ENCODE measurements at regions not wholly inside any gene's neighbourhood (a gene's known extent, or its start where the extent isn't known, plus 50 kb on each side); places are given as distances from the start of the nearest gene placed in this dataset.

GRCh38 chr3:107897471-107898061 lies 193.3 kb downstream of the CD47 start:
- no peak for DNase-seq (ENCODE audit: low read depth in 2 of 2)

GRCh38 chr3:107894998-107895397 lies 195.8 kb downstream of the CD47 start:
- no peak for DNase-seq (ENCODE audit: low read depth in 2 of 2)

- DNase-seq (ENCODE audit: low read depth in 2 of 2): no peak
Measured at GRCh38 chr3:107892955-107893624, 197.7 kb downstream of the CD47 start.

- DNase-seq (ENCODE audit: low read depth in 2 of 2): no peak
Measured at GRCh38 chr3:107884719-107885460, 205.9 kb downstream of the CD47 start.

GRCh38 chr3:107884028-107884427 lies 206.8 kb downstream of the CD47 start:
- DNase-seq (ENCODE audit: low read depth in 2 of 2): no peak

- no peak for DNase-seq (ENCODE audit: low read depth in 2 of 2)
Measured at GRCh38 chr3:107882881-107883280, 207.9 kb downstream of the CD47 start.

- no peak for DNase-seq (ENCODE audit: low read depth in 2 of 2)
Measured at GRCh38 chr3:107882261-107882660, 208.6 kb downstream of the CD47 start.

- DNase-seq (ENCODE audit: low read depth in 2 of 2): no peak
Measured at GRCh38 chr3:107881509-107881908, 209.3 kb downstream of the CD47 start.

GRCh38 chr3:107880702-107881101 lies 210.1 kb downstream of the CD47 start:
- no peak for DNase-seq (ENCODE audit: low read depth in 2 of 2)

- DNase-seq (ENCODE audit: low read depth in 2 of 2): no peak
Measured at GRCh38 chr3:107877936-107878335, 212.9 kb downstream of the CD47 start.

- DNase-seq (ENCODE audit: low read depth in 2 of 2): no peak
Measured at GRCh38 chr3:107870943-107871638, 219.7 kb downstream of the CD47 start.

- DNase-seq (ENCODE audit: low read depth in 2 of 2): no peak
Measured at GRCh38 chr3:107870096-107870495, 220.7 kb downstream of the CD47 start.

GRCh38 chr3:107868449-107868848 lies 222.4 kb downstream of the CD47 start:
- no peak for DNase-seq (ENCODE audit: low read depth in 2 of 2)

GRCh38 chr3:107861904-107862303 lies 228.9 kb downstream of the CD47 start:
- no peak for DNase-seq (ENCODE audit: low read depth in 2 of 2)

GRCh38 chr3:107861422-107861821 lies 229.4 kb downstream of the CD47 start:
- DNase-seq (ENCODE audit: low read depth in 2 of 2): no peak
